OCI-LY7 (cell line): ENCODE measurements at regions not wholly inside any gene's neighbourhood (a gene's known extent, or its start where the extent isn't known, plus 50 kb on each side); places are given as distances from the start of the nearest gene placed in this dataset.

Source experiments
- BruUV-seq: library from RNA; stranded (reverse); fragments of 400-500 nt; replicated peaks from 2 replicates; lab custom pipeline; 2021; lab: Mats Ljungman, UMichigan
- CTCF ChIA-PET: fragments of 300-600 bp; sonication (Branson Sonifier 250); formaldehyde crosslinking; loops from one replicate; lab custom pipeline; 2022; ENCODE audit warnings: antibody characterized with exemption; ENCODE audit not compliant: unreplicated experiment; lab: Charles Lee
- POLR2A ChIA-PET: fragments of 300-600 bp; sonication (Branson Sonifier 250); formaldehyde crosslinking; loops from one replicate; lab custom pipeline; 2022; ENCODE audit warnings: antibody characterized with exemption; lab: Charles Lee
- DNase-seq: peaks from one replicate; pipeline ENCODE4 v3.0.0-alpha.2; 2015; ENCODE audit warnings: low spot score
- H2AFZ ChIP-seq: fragments of 200-600 bp; sonication (generic), shearing (Covaris generic); 2 replicates; pipeline ENCODE4 v1.6.1; 2014; ENCODE audit warnings: mild to moderate bottlenecking, antibody characterized with exemption, low read length, moderate library complexity
- H3K27ac ChIP-seq: fragments of 200-600 bp; sonication (generic); 2 replicates; pipeline ENCODE4 v1.5.1; 2014; ENCODE audit warnings: mixed run types, low read depth, mild to moderate bottlenecking, moderate library complexity, low read length, inconsistent platforms; ENCODE audit not compliant: poor library complexity, severe bottlenecking
- H3K36me3 ChIP-seq: fragments of 200-600 bp; sonication (generic); 2 replicates; pipeline ENCODE4 v1.6.1; 2014; ENCODE audit warnings: mild to moderate bottlenecking, antibody characterized with exemption, low read length, moderate library complexity, mixed read lengths; ENCODE audit not compliant: insufficient read depth
- H3K4me1 ChIP-seq: fragments of 200-600 bp; sonication (generic); 2 replicates; pipeline ENCODE4 v1.5.1; 2014; ENCODE audit warnings: mild to moderate bottlenecking, low read length; ENCODE audit not compliant: insufficient read depth, poor library complexity, severe bottlenecking
- H3K4me2 ChIP-seq: fragments of 200-600 bp; sonication (generic); 2 replicates; pipeline ENCODE4 v1.6.1; 2014; ENCODE audit warnings: mild to moderate bottlenecking, low read length
- H3K4me3 ChIP-seq: fragments of 200-600 bp; sonication (generic); 2 replicates; pipeline ENCODE4 v1.5.1; 2014; ENCODE audit warnings: mild to moderate bottlenecking, low read depth, low read length; ENCODE audit not compliant: poor library complexity, severe bottlenecking
- H3K79me2 ChIP-seq: fragments of 200-600 bp; sonication (generic); 2 replicates; pipeline ENCODE4 v1.6.1; 2016; ENCODE audit warnings: low read depth, mild to moderate bottlenecking, low read length, moderate library complexity, mixed read lengths; ENCODE audit not compliant: insufficient read depth
- H3K9me2 ChIP-seq: fragments of 200-600 bp; sonication (generic); 2 replicates; pipeline ENCODE4 v1.6.1; 2016; ENCODE audit warnings: mild to moderate bottlenecking, low read length, mixed read lengths; ENCODE audit not compliant: insufficient read depth
- H3K9me3 ChIP-seq: fragments of 200-600 bp; sonication (generic); 2 replicates; pipeline ENCODE4 v1.6.1; 2014; ENCODE audit warnings: mild to moderate bottlenecking, mixed run types, low read length, mixed read lengths
- H4K20me1 ChIP-seq: fragments of 200-600 bp; sonication (generic); 2 replicates; pipeline ENCODE4 v1.6.1; 2014; ENCODE audit warnings: mild to moderate bottlenecking, antibody characterized with exemption, low read length, moderate library complexity, mixed read lengths; ENCODE audit not compliant: insufficient read depth
- CTCF ChIP-seq: fragments of 200-600 bp; sonication (generic); conservative IDR thresholded peaks from 2 replicates; pipeline ENCODE4 v1.5.1; 2014; ENCODE audit warnings: mild to moderate bottlenecking, antibody characterized with exemption, low read length, moderate library complexity, mixed read lengths
- EZH2phosphoT487 ChIP-seq: fragments of 200-600 bp; sonication (generic); IDR thresholded peaks from 2 replicates; pipeline ENCODE4 v1.6.1; 2018; ENCODE audit warnings: low read depth, borderline replicate concordance, mild to moderate bottlenecking, mixed run types, antibody characterized with exemption, low read length, moderate library complexity, mixed read lengths
- intact Hi-C: fragments of 100-400 bp; cut with micrococcal nuclease; formaldehyde crosslinking; loops from one replicate; pipeline ENCODE4 v1.10.0; 2022; ENCODE audit not compliant: unreplicated experiment

DNA sequence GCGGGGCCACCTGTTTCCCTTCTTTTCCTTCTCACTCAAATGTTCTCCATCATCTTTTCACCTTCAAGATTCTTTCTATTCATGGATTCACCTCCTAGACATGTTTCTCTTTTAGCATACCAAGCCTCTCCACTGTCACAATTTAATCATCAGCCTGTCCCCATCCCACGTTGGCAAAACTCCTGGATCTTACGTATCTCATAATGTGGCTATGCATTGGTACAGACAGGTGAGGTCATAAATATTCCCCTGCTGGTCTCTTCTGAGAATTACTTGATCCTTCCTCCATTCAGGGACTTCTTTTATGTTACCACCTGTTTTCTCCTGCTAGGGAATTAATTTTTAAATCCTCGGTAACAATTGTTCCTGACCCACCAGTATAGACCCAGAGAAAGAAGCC lies 262.6 kb upstream of the NEBL start:
- H3K9me2 ChIP-seq: no peaks in the 10 kb centered on the region
- CTCF ChIA-PET: no interaction called here
- no peak overlapping the region for H2AFZ ChIP-seq
- H3K4me3 ChIP-seq: no peak overlapping the region
- H3K4me2 ChIP-seq: no peak overlapping the region
- no peak for DNase-seq
- H3K27ac ChIP-seq: no peak overlapping the region
- H3K36me3 ChIP-seq: no peaks in the 10 kb centered on the region
- POLR2A ChIA-PET: no interaction called here
- intact Hi-C loops: no loop called here
- no peaks in the 10 kb centered on the region for H3K9me3 ChIP-seq
- no peaks in the 10 kb centered on the region for H3K79me2 ChIP-seq
- H4K20me1 ChIP-seq: no peaks in the 10 kb centered on the region
- no peaks in the 10 kb centered on the region for H3K4me1 ChIP-seq
- BruUV-seq: no TSS peak
- TF ChIP-seq EZH2phosphoT487 (no peak), CTCF (no peak)

- Histone ChIP-seq H3K36me3 (no peaks in the 10 kb centered on the region), H3K9me3 (no peaks in the 10 kb centered on the region), H3K79me2 (no peaks in the 10 kb centered on the region), H3K4me1 (no peaks in the 10 kb centered on the region), H3K4me2 (no peak overlapping the region), H2AFZ (no peak overlapping the region), H4K20me1 (no peaks in the 10 kb centered on the region), H3K4me3 (no peak overlapping the region), H3K27ac (no peak overlapping the region), H3K9me2 (no peaks in the 10 kb centered on the region)
- ChIA-PET CTCF (no interaction called here), POLR2A (no interaction called here)
- BruUV-seq: no TSS peak
- TF ChIP-seq CTCF (no peak), EZH2phosphoT487 (no peak)
- no peak for DNase-seq
- intact Hi-C loops: no loop called here
Measured at GRCh38 chr10:21158301-21158700, 261.2 kb upstream of the NEBL start.

DNA sequence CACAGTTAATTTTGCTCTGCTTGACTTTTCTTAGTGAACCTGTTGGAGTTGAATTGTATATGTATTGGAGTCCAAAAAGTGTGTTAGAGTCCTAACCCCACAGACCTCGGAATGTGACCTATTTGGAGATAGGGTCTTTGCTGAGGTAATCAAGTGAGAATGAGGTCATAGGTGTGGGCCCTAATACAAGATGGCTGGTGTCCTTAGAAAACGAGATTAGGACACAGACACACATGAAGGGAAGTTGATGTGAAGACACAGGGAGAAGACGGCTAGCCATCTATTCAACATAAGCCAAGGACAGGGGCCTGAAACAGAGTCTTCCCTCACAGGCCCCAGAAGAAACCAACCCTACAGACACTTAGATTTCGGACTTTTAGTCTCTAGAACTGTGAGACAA lies 260.6 kb upstream of the NEBL start:
- Histone ChIP-seq H4K20me1 (no peaks in the 10 kb centered on the region), H3K36me3 (no peaks in the 10 kb centered on the region), H3K9me2 (no peaks in the 10 kb centered on the region), H3K4me3 (no peak overlapping the region), H2AFZ (no peak overlapping the region), H3K4me2 (no peak overlapping the region), H3K79me2 (no peaks in the 10 kb centered on the region), H3K9me3 (no peaks in the 10 kb centered on the region), H3K4me1 (no peaks in the 10 kb centered on the region), H3K27ac (no peak overlapping the region)
- POLR2A ChIA-PET: no interaction called here
- CTCF ChIA-PET: no interaction called here
- DNase-seq: no peak
- no peak for TF ChIP-seq CTCF
- no peak for TF ChIP-seq EZH2phosphoT487
- no TSS peak for BruUV-seq
- intact Hi-C loops: no loop called here
